ENCODE measurements at regions not wholly inside any gene's neighbourhood (a gene's known extent, or its start where the extent isn't known, plus 50 kb on each side); places are given as distances from the start of the nearest gene placed in this dataset.

- TF ChIP-seq CTCF (conservative IDR thresholded peaks at IDR 0.05; ENCODE audit: low read depth) = no peak
- no peak overlapping the region for H3K27ac ChIP-seq
- ChIA-PET CTCF (no interaction called here), POLR2A (ENCODE audit: low non-redundant PET) (no interaction called here)
- DNase-seq (ENCODE audit: low spot score) = no peak
Observed at GRCh38 chr17:77674358-77674757, 284.1 kb upstream of the TNRC6C start.

GRCh38 chr17:77675411-77675810 lies 283.1 kb upstream of the TNRC6C start:
- TF ChIP-seq CTCF (conservative IDR thresholded peaks at IDR 0.05; ENCODE audit: low read depth) = no peak
- no peak overlapping the region for H3K27ac ChIP-seq
- ChIA-PET POLR2A (ENCODE audit: low non-redundant PET) (no interaction called here), CTCF (interaction anchor here (0.6 kb wide), 1 partner anchor 269 kb away, joined by 3 read pairs; no protein-coding TSS in a partner anchor)
- DNase-seq (ENCODE audit: low spot score) = no peak

- no peak for DNase-seq (ENCODE audit: low spot score)
- ChIA-PET POLR2A (ENCODE audit: low non-redundant PET) (no interaction called here), CTCF (no interaction called here)
- no peak for TF ChIP-seq CTCF (conservative IDR thresholded peaks at IDR 0.05; ENCODE audit: low read depth)
- no peak overlapping the region for H3K27ac ChIP-seq
Observed at GRCh38 chr17:77675816-77676215, 282.7 kb upstream of the TNRC6C start.

GRCh38 chr17:77676237-77676661 lies 282.3 kb upstream of the TNRC6C start:
- CTCF ChIA-PET = no interaction called here
- no peak overlapping the region for H3K27ac ChIP-seq
- POLR2A ChIA-PET (ENCODE audit: low non-redundant PET) = no interaction called here
- no peak for DNase-seq (ENCODE audit: low spot score)
- no peak for TF ChIP-seq CTCF (conservative IDR thresholded peaks at IDR 0.05; ENCODE audit: low read depth)

GRCh38 chr17:77677211-77677610 lies 281.3 kb upstream of the TNRC6C start:
- CTCF ChIA-PET = interaction anchor here (0.6 kb wide), 1 partner anchor 581 kb away, joined by 4 read pairs; no protein-coding TSS in a partner anchor
- H3K27ac ChIP-seq = no peak overlapping the region
- POLR2A ChIA-PET (ENCODE audit: low non-redundant PET) = no interaction called here
- TF ChIP-seq CTCF (conservative IDR thresholded peaks at IDR 0.05; ENCODE audit: low read depth) = no peak
- no peak for DNase-seq (ENCODE audit: low spot score)

GRCh38 chr17:77677630-77678029 lies 280.9 kb upstream of the TNRC6C start:
- ChIA-PET POLR2A (ENCODE audit: low non-redundant PET) (no interaction called here), CTCF (no interaction called here)
- TF ChIP-seq CTCF (conservative IDR thresholded peaks at IDR 0.05; ENCODE audit: low read depth) = no peak
- no peak overlapping the region for H3K27ac ChIP-seq
- no peak for DNase-seq (ENCODE audit: low spot score)

GRCh38 chr17:77679589-77679988 lies 278.9 kb upstream of the TNRC6C start:
- DNase-seq (ENCODE audit: low spot score) = no peak
- CTCF ChIA-PET = interaction anchor here (0.7 kb wide), 1 partner anchor 996 kb away, joined by 3 read pairs; no protein-coding TSS in a partner anchor
- no peak for TF ChIP-seq CTCF (conservative IDR thresholded peaks at IDR 0.05; ENCODE audit: low read depth)
- POLR2A ChIA-PET (ENCODE audit: low non-redundant PET) = no interaction called here
- no peak overlapping the region for H3K27ac ChIP-seq
